ENCODE measurements at regions not wholly inside any gene's neighbourhood (a gene's known extent, or its start where the extent isn't known, plus 50 kb on each side); places are given as distances from the start of the nearest gene placed in this dataset.

DNA sequence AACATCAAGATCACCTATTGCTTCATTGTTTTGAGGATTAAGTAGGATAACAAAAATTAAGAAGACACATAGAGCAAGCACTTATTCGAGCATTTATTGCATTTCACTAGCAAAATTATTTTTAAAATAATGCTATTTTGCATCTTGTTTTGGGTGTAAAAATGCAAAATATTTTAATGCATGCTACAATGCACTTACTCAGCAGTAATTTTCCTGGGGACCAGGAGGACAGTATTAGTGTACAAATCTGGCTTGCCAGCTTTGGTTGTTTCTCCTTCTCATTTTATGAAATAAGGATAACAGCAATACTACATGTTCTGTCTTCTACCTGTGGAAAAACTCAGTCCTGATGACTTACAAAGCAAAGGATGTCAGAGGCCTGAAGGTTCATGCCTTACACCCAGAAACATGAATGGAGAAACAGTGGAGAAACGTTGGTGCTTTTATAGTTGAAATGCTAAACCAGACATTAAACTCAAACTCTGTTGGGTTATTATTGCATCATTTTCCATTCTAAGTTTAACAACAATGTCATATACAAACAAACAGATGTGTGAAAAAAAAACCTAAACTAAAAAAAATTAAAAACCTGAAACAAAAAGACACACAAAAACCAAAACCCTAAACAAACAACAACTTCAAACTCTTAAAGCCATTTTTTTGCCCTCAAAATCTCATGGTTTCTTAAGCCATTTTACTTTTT is 50.2 kb upstream of the ATXN1 start:
- TF ChIP-seq, protein P1, sequence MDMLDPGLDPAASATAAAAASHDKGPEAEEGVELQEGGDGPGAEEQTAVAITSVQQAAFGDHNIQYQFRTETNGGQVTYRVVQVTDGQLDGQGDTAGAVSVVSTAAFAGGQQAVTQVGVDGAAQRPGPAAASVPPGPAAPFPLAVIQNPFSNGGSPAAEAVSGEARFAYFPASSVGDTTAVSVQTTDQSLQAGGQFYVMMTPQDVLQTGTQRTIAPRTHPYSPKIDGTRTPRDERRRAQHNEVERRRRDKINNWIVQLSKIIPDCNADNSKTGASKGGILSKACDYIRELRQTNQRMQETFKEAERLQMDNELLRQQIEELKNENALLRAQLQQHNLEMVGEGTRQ (IDR thresholded peaks at IDR 0.05; ENCODE audit: borderline replicate concordance, low read depth, low read length), result no peak
- TF ChIP-seq, protein P2, sequence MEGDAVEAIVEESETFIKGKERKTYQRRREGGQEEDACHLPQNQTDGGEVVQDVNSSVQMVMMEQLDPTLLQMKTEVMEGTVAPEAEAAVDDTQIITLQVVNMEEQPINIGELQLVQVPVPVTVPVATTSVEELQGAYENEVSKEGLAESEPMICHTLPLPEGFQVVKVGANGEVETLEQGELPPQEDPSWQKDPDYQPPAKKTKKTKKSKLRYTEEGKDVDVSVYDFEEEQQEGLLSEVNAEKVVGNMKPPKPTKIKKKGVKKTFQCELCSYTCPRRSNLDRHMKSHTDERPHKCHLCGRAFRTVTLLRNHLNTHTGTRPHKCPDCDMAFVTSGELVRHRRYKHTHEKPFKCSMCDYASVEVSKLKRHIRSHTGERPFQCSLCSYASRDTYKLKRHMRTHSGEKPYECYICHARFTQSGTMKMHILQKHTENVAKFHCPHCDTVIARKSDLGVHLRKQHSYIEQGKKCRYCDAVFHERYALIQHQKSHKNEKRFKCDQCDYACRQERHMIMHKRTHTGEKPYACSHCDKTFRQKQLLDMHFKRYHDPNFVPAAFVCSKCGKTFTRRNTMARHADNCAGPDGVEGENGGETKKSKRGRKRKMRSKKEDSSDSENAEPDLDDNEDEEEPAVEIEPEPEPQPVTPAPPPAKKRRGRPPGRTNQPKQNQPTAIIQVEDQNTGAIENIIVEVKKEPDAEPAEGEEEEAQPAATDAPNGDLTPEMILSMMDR (IDR thresholded peaks at IDR 0.05), result no peak
